SIG-M5 (cell line): ENCODE measurements at regions not wholly inside any gene's neighbourhood (a gene's known extent, or its start where the extent isn't known, plus 50 kb on each side); places are given as distances from the start of the nearest gene placed in this dataset.

ENCODE experiments used
- DNase-seq: peaks from one replicate; lab custom pipeline; 2025; lab: John Stamatoyannopoulos, UW

DNA sequence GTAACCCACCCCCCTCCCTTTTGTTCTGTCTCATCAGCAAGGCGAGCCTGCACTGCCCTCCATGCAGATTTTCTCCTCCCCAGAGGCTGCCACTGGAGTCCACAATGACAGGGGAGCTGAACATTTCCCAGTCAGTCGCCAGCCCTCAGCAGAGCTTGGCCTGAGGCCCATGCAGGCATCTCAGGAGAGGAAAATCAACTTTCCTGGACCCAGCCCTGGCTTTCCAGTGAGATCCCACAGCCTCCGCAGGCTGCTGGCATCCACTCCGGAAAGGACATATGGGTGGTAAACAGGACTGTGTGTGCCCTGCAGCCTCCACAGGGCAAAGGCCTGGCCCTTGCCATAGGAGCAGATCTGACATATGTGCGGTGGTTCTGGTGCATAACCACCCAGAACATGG, 253.8 kb downstream of the TNS1 start:
- no peak for DNase-seq

DNA sequence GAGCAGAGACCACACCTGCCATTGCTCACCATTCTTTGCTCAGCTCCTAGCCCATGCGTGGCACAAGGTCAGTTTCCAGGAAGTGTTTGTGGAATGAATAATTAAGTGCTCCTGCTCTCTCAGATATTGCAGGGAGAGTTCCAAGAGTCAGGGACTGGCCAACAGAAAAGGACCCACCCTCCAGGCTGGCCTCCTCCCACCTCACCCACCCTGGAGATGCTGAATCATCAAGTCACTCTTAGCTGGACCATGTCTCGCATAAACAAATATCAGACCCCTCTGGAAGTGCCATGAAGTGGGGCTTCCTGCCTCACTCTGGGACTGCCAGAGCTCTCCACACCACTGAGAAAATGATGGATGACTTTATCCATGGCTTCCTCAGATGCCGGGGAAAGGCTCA, 256.0 kb downstream of the TNS1 start:
- DNase-seq, result no peak

GRCh38 chr2:217743966-217744761, 258.6 kb downstream of the TNS1 start:
- DNase-seq, result no peak

DNA sequence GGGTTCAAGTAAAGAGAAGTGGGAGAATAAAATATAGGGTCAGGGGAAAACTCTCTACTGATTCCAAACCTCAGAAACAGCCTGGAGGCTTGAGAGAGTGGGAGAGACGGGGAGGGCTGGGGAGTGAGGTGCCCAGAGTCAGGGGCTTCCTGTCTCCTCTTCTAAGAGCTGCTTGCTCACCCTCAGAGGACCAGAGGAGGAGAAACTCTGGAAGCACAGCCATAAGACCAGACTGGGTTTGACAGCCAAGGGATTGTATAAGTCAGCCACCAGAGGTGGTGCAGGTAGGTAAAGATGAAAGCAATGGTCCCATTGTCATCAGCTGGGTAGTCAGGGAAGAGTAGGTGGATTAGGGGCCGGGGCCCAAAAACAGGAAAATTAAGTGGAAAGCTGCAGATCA, 259.4 kb downstream of the TNS1 start:
- no peak for DNase-seq

DNA sequence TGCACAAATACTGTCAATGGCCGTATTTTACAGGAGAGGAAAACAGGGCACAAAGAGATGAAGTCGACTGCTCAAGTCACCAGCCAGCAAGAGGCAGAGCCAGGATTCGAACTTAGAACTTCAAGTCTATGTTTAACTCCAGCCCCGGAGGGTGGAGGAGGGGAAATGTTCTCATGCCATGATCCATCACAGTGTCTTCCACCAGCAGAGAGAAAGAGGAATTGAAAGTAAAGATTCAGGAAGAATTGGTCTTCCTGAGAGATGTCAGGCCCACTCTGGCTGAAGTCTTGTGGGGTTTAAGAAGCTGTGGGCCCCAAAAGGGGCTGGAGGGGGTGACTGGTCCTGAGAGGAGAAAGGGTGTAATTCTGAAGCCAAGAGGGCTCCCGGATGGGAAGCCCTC, 260.0 kb downstream of the TNS1 start:
- peak; percentile 31 for DNase-seq

- DNase-seq, result no peak
These were observed 260.5 kb downstream of the TNS1 start for GRCh38 chr2:217742276-217742675.

- no peak for DNase-seq
These were observed 261.3 kb downstream of the TNS1 start for GRCh38 chr2:217741381-217741955.

DNA sequence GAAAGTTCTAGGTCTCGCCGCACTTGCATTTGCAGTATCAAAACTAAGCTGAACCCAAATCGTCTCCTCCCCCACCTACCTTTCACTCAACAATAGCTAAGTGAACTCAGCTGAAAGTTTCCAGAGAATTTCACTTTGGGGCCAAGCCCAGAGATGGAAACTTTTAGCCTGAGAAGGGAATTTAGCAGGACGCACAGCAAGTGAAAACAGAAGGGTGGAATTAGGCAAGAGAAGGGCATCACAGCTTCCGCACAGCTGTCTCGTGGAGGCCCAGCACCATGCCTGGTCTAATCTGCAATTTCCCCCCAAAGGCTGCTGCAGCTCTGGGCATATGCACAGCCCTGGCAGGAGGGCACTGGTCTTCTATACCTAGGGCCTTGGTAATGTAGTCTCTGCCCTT, 262.0 kb downstream of the TNS1 start:
- DNase-seq, result no peak

GRCh38 chr2:217740178-217740577, 262.6 kb downstream of the TNS1 start:
- DNase-seq, result no peak

- DNase-seq, result no peak
These were observed 263.1 kb downstream of the TNS1 start for GRCh38 chr2:217739741-217740140.

DNA sequence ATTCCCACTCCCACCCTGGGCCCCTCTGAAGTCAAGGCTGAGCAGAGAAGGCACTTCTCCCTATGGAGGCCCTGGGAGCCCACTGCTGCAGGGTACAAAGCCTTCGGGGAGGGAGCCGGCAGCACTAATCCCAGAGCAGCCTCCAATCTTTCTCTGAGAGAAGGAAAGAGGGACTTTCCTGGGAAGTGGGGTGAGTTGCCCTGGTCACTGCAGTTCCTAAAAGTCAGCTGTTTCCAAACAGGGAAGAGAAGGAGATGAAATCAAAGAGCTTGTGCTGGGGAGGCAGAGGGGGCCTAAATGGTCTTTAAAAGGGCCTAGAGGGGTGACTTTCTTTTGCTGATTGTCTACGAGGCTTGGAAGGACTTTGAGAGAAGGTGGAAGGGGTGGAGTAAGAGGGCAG, 264.7 kb downstream of the TNS1 start:
- no peak for DNase-seq

- no peak for DNase-seq
These were observed 265.8 kb downstream of the TNS1 start for GRCh38 chr2:217736776-217737550.

DNA sequence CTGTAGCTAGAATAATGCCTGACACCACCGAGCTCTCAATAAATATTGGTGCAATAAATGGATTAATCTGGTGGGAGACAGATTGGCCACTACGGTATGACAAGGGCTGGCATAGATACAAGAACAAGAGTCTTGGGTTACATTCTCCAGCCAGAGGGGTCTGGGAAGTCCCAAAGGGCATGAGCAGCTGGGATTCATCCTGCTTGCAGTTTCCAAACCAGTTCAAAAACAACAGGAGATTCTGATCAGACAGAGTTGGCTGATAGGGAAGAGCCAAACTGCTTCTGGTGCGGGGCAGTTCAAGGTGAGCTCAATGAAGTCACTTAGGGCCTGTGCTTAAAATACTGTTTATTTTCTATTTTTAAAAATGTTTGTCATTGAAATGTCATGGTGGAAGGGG, 266.9 kb downstream of the TNS1 start:
- no peak for DNase-seq

- no peak for DNase-seq
These were observed 267.8 kb downstream of the TNS1 start for GRCh38 chr2:217735034-217735433.

GRCh38 chr2:217733461-217733860, 269.3 kb downstream of the TNS1 start:
- DNase-seq, result no peak

GRCh38 chr2:217732992-217733391, 269.8 kb downstream of the TNS1 start:
- DNase-seq, result no peak

DNA sequence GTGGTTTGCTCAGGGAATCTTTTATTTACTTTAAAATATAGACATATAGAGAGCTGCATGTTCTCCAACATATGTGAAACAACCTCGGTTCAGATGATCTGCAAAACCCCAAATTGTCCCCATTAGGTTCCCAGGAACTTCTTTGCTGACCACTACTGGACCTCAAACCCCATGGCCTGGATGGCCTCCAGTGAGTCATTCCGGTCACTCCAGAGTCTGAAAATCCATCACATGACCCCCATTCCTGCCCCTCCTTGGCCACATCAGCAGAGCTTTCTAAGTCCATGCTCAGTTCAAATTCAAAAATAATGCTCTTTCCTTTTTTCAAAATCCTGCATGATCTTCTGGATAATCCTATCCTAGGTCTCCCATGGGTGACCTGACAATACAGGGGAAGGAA, 271.0 kb downstream of the TNS1 start:
- DNase-seq, result no peak

DNA sequence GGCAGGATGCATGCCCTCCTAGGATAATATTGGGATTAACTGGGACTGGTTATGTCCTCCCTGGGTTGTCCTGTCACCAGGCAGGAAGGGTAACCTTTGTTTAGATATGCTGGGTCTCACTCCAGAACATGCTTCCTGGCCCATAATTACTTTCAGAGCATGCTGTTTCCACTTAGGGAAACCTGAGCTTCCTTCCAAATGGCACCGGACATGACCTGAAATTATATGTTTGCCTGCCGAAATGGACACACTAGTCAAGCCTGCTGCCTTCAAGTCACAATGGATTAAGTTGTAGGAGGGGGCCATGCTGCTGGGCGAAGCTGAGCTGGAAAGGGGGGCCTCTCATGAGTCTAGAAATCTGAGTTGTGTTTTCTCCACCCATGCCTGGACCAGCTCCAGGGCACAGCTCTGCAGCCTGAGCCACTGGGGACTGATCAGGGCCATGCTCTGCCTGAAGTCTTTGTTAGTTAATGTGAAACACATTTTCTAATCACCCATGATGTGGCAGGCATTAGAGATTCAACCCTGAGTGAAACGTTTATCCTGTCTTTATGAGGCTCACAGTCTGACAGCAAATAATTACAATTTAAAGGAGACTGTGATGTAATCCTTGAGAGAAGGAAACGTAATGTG, 273.3 kb downstream of the TNS1 start:
- DNase-seq, result no peak

GRCh38 chr2:217727801-217728200, 275.0 kb downstream of the TNS1 start:
- no peak for DNase-seq

- no peak for DNase-seq
These were observed 277.4 kb downstream of the TNS1 start for GRCh38 chr2:217725409-217725808.

GRCh38 chr2:217724471-217724870, 278.3 kb downstream of the TNS1 start:
- no peak for DNase-seq

DNA sequence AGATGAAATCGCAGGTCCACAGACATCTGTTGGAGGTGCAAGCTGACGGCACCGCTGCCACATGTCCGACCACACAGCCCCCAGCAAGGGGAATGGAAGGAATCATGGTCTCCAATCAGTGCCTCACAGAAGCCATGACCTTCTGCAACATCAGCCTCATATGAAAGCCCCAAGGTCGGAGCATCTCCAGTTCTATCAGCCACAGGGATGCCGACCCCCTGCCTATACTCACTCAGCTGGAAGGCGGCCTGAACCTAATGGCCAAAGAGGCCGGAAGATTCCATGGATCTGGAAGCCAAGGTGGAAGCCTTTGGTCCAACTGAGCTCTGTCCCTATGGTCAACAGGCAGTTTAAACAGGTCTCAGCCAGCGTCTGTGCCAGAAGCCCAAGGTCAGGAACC, 278.8 kb downstream of the TNS1 start:
- DNase-seq, result no peak
